Cerebellar cortex (tissue), 1 donor: ENCODE measurements at regions not wholly inside any gene's neighbourhood (a gene's known extent, or its start where the extent isn't known, plus 50 kb on each side); places are given as distances from the start of the nearest gene placed in this dataset.
A peak's percentile ranks its signal among the peaks of the same experiment; 100 is the strongest.
"Not testable (repeated sequence)": the region's sequence is repeated elsewhere in the genome, so short reads cannot be mapped to it uniquely, and the experiment has no call there.

ENCODE experiments used
- DNase-seq: peaks from one replicate; pipeline ENCODE4 v3.0.0-alpha.2; 2015; ENCODE audit warnings: low spot score

DNA sequence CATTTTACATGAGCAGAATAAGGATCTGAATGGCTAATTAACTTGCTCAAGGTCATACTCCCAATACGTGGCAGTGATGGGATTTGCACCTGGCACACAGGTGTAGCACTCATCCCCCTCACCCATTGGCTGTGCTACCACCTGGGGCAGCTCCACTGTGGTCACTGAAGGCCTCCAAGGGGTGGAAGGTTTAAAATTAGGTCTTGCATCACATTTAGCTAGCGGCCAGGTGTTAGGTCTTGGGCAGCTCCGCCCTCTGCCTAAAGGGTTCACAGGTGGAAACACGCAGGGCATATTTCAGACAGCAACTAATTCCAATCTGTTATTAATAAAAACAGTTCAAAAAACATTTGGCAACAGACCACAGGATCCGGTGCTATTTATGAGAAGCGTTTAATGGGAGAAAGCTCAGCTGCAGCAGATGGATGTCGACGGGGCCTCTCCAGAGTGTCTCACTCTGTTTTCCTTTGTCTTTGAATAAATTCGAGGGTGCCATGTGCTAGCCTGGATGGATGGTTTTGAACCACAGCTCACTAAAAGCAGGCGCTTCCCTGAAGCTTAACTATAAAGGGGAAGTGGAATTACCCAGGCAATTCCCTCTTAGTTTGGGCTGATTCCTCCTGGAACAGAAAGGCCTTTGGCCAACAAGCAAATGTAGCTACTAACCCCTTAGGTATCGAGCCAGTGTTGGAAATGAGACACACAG lies 1017.6 kb downstream of the TYW1 start:
- DNase-seq = peak; percentile 19

DNA sequence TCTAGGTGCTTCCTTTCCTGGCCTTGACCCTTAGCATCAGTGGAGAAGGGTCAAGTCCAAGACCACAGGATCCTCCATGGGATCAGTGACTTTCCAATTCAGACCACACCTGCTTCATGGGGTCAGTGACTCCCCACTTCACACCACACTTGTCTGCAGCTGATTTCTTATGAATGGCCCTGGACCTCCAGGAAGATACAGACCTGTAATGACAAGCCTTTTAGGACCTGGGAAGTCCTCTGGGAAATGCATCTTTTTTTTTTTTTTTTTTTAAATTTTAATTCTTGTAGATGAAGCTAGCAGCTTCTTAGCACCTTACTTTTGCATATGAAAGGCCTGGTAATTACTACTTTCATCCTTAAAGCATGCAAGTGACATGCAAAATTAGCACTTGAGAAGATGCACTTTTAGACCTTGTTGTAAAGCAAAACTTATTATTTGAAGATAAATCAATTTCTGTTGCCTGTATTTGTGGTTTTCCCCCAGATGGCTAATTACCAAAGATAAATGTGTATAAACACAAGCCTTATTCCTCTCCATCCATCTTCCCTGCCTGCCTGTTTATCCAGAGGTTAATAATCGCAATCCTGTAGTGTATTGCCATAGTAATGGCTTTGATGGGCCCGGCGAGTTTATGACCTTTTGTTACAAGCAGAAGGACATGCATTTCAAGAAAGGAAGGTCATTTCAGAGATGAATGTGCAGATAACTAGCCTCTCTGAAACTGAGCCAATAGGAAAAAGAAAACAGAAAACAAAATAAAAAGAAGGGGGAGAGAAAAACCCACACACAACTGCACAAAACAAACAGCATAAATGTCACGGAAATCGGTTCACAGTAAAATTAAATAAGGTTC lies 1018.7 kb downstream of the TYW1 start:
- DNase-seq = no peak

DNA sequence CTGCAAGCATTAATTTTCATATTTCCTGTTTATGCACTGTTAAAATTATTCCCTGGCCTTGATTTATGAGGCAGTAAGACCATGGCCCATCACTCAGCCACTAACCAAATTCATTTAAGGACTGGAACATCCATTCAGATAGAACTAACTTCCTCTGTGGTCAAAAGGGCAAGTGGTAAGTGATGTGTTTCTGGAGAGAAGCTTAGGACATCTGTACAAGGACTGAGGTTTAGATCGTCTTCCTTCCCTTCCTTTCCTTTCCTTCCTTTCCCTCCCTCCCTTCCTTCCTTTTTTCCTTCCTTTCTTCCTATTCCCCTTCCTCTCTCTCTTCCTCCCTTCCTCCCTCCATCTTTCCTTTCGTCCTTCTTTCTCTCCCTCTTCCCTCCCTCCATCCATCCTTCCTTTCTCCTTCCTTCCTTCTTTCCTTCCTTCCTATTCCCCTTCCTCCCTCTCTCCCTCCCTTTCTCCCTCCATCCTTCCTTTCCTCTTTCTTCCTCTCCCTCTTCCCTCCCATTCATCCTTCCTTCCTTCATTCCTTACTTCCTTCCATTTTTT lies 1019.4 kb downstream of the TYW1 start:
- DNase-seq = no peak

DNA sequence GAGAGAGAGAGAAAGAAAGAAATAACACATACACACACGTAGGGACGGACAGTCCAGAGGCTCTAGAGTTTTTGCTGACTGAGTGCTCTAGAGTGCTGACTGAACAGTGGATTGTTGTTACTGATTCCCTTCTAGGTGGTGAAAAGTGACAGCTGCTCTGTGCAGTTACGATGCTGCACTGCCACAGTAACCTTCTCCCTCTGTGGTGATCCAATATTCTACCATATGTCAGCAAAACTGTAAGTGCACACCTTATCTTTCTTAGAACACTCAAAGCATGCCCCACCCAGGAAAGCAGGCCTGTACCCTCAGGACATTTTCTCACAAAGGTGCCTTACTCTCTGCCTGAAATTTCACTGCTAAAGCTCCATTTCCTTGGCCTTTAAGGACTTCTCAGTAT lies 1023.5 kb downstream of the TYW1 start:
- no peak for DNase-seq

DNA sequence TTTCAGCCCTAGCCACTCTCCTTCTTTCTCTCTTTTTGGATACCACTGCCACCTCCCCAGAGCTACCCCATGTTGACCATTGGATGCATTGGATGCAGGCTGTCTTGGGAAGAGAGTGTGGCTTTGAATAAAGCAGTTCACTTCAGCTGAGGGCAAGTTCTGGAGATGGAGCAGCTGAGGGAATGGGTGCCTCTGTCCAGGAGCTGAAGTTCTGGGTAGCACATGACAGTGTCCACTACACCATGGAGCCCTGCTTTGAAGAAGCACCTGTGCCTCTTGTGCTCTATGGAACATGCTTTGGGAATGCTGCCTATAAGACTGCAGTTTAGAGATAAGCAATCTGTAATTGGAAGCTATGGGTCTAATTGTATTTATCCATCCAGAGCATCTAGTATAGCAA lies 1028.7 kb downstream of the TYW1 start:
- no peak for DNase-seq

DNA sequence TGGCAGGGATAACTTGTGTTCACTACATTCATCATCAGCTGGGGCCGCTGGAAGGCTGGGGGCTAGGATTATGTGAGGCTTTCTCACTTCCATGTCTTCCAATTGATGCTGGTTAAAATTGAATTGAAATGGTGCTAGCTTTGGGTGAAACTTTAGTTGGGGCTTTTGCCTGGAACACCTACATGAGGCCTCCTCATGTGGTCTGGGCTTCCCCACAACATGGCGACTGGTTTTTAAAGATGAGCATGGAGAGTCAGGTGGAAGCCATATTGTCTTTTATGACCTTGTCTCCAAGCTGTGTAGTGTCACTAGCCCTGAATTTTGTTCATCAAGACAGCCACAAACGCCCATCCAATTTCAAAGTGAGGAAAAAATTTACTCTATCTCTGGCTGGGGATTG lies 1033.9 kb downstream of the TYW1 start:
- no peak for DNase-seq

DNA sequence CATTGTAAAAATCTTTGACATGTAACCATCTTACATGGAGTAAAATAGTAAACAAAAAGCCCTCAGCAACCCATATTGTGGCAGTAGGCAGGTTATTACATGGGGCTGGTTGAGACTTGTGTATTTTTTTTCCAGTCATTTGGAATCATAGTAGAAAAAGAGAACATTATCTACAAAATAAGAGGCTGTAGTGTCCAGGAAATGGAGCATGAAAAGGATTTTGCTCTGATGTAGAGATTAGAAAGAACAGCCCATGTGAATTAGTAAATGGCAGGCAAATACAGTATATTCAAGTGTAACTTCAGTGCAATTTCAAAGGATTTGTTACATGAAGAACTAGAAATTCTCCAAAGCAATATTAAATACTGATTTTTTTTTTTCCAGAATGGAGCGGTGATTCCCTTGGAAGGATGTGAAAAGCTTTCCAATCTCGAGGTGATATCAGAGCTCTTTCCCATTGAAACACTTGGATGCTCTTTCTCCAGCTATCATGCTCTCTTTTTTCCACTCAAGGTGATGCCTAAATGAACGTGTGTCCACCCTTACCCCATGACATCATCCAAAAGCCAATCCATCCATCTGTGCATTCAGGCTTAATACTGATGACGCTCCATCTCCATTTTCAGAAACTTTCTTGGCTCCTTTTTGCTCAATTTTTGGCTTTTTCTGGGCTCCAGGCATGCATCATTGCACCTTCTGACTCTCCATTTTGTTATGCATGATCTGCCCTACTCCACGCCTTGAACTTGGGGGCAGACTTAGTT lies 1034.7 kb downstream of the TYW1 start:
- no peak for DNase-seq

DNA sequence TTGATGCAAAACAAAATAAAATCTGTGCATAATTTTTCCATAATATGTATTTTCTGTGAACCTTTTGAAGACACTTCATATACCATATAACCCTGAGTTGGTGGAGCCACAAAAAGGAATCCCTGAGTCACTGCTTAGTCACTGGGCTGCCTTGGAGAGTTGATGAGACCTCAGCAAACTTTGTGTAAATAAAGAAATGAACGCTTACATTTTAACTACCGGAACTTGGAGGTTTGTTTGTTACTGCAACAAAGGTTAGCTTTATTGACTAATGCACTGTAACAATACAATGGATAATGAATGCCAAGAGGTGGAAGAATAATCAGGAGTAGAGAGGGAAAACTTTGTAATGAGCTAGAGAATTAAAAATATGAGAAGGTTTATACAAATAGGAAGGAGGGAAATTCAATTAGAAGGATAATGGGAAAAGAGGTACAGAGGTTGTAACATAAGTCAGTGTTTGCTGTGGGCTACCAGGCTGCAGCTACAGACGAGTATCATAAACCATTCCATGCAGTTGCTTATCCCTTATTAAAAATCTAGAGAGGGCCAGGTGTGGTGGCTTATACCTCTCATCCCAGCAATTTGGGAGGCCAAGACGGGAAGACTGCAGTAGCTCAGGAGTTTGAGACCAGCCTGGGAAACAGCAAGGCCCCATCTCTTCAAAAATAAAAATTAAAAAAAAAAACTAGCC lies 1042.1 kb downstream of the TYW1 start:
- DNase-seq = no peak

DNA sequence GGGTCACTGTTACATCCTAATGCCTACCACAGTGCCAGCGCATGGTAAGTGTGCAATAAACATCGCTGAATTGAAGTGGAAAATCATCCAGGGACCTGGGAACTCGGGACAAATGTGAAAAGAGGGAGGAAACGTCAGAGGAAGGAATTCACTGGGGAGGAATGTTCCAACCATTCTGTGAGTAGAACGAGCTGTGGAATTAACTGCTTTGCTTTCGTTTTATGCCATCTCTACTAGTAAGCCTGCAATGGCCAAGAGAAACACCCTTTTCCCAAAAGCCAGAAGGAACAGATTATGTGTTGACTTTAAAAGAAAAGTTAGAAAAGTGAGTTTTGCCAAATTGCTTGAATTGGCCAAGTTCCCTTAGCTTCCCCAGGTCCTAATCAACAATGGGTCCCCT lies 1044.9 kb downstream of the TYW1 start:
- no peak for DNase-seq

DNA sequence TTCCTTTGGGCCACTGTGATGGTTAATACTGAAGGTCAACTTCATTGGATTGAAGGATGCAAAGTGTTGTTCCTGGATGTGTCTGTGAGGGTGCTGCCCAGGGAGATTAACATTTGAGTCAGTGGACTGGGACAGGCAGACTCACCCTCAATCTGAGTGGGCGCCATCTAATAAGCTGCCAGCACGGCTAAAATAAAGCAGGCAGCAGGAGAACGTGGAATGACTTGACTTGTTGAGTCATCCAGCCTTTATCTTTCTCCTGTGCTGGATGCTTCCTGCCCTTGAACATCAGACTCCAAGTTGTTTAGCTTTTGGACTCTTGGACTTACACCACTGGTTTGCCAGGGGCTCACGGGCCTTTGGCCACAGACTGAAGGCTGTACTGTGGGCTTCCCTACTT lies 1046.9 kb downstream of the TYW1 start:
- no peak for DNase-seq

DNA sequence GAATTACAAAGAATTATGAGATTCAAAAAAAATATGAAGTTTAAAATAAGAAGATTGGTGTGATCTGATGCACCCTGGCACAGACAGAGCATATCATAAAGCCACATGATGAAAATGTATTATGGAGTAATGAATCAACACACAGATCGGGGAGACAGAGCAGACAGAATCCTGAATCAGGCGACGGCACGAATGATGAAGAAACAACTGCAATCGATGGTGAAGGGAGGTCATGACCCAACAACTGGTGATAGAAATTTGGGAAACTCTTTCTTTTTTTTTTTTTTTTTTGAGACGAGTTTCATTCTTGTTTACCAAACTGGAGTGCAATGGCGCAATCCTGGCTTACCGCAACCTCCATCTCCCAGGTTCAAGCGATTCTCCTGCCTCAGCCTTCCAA lies 1054.0 kb downstream of the TYW1 start:
- DNase-seq = no peak

DNA sequence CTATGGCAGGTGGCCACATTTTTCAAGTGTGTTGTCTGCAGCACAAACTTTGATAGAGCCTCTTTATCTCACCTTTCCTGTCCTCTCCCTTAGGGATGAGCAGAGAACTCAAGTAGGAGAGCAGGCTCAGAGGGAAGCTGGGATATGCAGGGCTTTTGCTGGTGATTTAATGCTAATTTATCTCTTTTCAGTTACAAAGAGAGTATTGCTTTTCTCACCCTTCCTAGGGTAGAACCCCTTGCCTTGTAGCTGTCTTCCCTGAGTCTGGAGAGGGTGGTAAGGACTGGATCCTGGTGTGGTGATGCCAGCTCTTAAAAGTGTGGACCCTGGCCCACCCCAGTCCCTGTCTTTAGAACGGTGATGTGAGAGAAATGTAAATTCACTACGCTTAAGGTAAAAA lies 1061.4 kb downstream of the TYW1 start:
- no peak for DNase-seq

DNA sequence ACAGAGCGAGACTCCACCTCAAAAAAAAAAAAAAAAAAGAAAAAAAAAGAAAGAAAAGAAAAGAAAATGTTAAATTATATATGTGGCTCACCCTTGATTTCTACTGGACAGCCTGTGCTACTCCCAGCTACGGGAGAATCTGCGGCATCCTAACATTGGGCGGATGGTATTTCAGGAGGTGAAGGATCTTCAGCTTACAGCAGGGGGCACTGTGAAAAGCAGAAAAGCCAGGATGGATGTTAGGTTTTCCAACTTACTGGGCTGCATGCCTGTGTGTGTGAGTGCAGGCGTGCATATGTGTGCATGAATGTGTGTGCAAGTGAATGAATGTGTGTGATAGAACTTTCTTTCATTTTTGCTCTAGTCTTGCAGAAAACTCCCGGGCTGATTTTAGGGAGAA lies 1066.5 kb downstream of the TYW1 start:
- DNase-seq = no peak

DNA sequence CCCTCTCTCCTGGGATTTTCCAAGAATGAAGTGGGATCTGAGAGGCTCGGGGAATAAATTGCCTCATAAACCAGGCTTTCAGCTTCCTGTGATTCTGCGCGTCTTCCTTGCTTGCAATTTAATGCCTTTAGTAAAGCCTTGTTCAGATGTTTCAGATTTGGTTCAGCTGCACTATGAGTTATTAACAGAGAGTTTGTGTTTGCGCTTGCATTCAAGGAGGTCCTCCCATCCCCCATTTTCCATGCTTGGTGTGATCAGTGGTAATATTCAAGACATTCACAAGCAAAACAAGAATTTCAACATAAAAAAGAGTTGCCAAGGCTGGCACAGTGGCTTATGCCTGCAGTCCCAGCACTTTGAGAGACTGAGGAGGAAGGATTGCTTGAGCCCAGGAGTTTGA lies 1068.9 kb downstream of the TYW1 start:
- no peak for DNase-seq

DNA sequence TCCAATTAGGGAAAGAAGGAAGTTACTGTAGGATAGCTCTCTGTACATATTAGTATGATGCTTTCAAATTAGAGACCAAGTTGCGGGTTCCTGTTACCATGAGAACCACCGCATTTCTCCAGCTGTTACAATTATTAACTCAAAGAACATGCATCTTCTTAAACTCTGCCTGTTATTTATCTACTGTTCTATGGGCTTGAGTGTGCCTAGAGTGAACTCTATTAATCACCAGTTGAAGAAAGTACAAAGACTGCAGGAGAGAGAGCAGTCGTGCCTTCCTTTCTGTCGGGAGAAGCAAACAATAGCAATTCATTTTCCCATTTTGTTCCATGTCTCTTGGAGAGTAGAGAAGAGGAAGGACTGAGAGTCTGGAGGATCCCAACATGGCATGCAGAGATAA lies 1071.2 kb downstream of the TYW1 start:
- DNase-seq = no peak

DNA sequence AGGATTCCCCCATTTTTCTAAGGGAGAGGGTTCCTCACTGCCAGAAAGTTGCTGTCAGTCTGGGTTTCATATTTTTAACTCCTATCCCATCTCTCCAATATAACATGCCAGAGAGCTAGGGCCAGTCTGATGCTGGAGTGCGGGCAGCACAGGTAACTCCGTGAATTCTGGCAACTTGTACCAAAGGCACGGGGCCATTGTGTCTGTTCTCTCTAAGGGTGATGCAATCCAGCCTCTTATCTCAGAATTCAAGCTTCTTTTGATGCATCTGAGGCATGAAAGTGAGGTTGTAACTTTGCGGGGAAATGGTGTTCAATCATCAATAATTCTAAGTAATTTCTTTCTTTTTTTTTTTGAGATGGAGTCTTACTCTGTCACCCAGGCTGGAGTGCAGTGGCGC lies 1074.4 kb downstream of the TYW1 start:
- DNase-seq = no peak

DNA sequence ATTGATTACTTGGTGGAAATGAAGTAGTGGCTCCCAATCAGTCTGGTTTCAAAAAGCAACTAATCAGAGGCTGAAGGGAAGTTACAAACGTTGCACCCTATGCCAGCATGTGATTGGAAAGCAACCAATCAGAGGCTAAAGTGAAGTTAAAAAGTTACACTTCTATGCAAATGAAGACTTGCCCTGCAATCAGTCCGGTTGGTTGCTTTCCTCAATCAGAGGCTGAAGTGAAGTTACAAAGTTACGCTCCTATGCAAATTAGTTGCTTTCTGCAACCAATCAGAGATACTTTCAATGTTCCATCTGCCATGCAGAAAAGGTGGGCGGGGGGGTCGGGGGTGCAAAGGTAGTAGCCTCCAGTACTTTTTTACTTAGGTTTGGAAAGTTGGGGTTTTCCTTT lies 1077.1 kb downstream of the TYW1 start:
- no peak for DNase-seq

DNA sequence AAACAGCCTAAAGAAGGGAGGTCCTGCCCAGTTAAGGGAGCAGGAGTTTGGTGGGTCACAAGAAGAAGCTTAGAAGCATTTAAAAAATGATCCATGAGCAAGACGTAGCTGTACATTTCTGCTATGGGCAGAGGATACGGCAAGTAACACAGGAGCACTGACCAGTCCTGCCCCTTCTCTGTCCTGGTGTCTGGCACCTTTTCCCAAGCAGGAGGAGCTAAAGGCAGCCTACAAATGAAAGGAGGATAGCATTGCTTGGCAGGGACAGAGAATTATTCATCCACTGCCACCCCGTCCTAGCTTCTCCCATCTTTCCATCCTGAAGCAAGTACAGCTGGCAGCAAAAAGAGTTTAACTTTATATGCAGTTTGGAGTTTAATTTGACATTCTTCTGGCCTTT lies 1077.6 kb downstream of the TYW1 start:
- DNase-seq = no peak

DNA sequence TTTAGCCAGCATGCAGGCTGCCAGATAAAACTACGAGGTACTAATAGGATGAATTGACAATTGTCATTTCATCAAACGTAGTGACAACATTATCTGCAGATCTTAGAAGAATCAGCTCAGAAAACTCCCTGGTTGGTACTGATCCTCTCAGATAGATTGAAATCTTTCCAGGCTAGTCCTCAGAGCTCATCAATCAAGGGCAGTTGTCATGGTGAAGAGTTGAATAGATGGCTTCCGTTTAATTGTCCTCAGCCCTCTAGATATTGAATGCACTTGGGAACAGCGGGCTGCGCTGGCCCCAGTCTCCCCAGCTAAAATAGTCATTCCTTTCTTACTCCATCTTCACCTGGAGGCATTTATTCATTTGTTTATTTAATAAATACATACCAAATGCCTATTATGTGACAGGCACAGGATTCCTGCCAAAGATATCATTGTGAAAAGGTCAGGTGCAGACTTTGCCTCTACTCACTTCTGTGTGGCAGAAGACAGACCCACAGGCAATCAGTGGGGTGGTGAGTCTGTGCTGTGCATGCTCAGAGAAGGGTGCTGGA lies 1081.6 kb downstream of the TYW1 start:
- DNase-seq = no peak

DNA sequence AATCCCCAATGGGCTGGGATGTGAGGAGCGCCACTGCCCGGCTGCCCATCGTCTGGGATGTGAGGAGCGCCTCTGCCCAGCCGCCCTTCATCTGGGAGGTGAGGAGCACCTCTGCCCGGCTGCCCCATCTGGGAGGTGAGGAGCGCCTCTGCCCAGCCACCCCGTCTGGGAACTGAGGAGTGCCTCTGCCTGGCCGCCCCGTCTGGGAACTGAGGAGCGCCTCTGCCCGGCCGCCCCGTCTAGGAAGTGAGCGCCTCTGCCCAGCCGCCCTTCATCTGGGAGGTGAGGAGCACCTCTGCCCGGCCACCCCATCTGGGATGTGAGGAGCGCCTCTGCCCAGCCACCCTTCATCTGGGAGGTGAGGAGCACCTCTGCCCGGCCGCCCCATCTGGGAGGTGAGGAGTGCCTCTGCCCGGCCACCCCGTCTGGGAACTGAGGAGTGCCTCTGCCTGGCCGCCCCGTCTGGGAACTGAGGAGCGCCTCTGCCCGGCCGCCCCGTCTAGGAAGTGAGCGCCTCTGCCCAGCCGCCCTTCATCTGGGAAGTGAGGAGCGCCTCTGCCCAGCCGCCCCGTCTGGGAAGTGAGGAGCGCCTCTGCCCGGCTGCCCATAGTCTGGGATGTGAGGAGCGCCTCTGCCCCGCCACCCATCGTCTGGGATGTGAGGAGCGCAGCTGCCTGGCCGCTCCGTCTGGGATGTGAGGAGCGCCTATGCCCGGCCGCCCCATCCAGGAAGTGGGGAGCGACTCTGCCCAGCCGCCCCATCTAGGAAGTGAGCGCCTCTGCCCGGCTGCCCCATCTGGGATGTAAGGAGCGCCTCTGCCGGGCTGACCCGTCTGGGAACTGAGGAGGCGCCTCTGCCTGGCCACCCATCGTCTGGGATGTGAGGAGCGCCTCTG lies 1085.7 kb downstream of the TYW1 start:
- not testable (repeated sequence) for DNase-seq
